Testis (tissue), 2 donors: ENCODE measurements at regions not wholly inside any gene's neighbourhood (a gene's known extent, or its start where the extent isn't known, plus 50 kb on each side); places are given as distances from the start of the nearest gene placed in this dataset.

Experiments
- POLR2A ChIP-seq: fragments of 450-650 bp; IDR thresholded peaks from one replicate; pipeline ENCODE4 v1.6.1; 2017; ENCODE audit warnings: antibody characterized with exemption, mild to moderate bottlenecking, moderate library complexity
- TF ChIP-seq, protein P1 (sequence below), 3 experiments: fragments of 450-650 bp in 2 of 3; fragments of 200-600 bp in 1 of 3; sonication (generic) in 1 of 3; IDR thresholded peaks; one replicate each; pipeline ENCODE4 v1.5.1; 2016 to 2019; ENCODE audit warnings: antibody characterized with exemption in 3 of 3, mild to moderate bottlenecking in 2 of 3, moderate library complexity in 1 of 3

DNA sequence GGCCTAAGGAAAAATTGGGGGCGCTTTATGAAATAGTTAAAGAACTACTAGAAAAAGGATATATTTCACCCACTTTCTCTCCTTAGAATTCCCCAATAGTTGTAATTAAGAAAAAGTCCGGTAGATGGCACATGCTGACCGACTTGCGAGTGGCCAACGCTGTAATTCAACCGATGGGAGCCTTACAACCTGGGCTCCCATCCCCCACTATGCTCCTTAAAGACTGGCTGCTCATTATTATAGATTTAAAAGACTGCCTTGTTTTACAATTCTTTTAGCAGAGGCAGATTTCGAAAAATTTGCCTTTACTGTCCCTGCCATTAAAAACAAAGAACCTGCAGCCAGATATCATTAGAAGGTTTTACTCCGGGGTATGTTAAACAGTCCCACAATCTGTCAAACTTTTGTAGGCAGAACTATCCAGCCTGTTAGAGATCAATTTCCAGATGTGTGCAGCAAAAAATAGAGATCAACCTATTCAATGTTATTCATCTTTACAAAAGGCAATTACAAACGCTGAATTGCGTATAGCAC, 58.5 kb upstream of the PRSS16 start:
- TF ChIP-seq, protein P1, sequence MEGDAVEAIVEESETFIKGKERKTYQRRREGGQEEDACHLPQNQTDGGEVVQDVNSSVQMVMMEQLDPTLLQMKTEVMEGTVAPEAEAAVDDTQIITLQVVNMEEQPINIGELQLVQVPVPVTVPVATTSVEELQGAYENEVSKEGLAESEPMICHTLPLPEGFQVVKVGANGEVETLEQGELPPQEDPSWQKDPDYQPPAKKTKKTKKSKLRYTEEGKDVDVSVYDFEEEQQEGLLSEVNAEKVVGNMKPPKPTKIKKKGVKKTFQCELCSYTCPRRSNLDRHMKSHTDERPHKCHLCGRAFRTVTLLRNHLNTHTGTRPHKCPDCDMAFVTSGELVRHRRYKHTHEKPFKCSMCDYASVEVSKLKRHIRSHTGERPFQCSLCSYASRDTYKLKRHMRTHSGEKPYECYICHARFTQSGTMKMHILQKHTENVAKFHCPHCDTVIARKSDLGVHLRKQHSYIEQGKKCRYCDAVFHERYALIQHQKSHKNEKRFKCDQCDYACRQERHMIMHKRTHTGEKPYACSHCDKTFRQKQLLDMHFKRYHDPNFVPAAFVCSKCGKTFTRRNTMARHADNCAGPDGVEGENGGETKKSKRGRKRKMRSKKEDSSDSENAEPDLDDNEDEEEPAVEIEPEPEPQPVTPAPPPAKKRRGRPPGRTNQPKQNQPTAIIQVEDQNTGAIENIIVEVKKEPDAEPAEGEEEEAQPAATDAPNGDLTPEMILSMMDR (IDR thresholded peaks at IDR 0.05): peak; percentile 59 to 69 (median 65)
- no peak for TF ChIP-seq POLR2A
